ENCODE measurements at regions not wholly inside any gene's neighbourhood (a gene's known extent, or its start where the extent isn't known, plus 50 kb on each side); places are given as distances from the start of the nearest gene placed in this dataset.

- ChIA-PET POLR2A (interaction anchor here (0.6 to 0.7 kb wide), 2 partner anchors 96 to 191 kb away, joined by 3 read pairs; no protein-coding TSS in a partner anchor), CTCF (no interaction called here)
- no peaks in the 10 kb centered on the region for H3K27me3 Mint-ChIP-seq (ENCODE audit: insufficient read depth, unreplicated experiment)
- H3K27ac Mint-ChIP-seq (ENCODE audit: low read depth, unreplicated experiment) = no peak overlapping the region
- H3K36me3 Mint-ChIP-seq (ENCODE audit: insufficient read depth, unreplicated experiment) = no peaks in the 10 kb centered on the region
- TF ChIP-seq CTCF (IDR thresholded peaks at IDR 0.05; ENCODE audit: unreplicated experiment) = no peak
- no peaks in the 10 kb centered on the region for H3K9me3 Mint-ChIP-seq (ENCODE audit: unreplicated experiment)
- H3K4me3 Mint-ChIP-seq (ENCODE audit: unreplicated experiment) = no peak overlapping the region
- no TSS peak for BruUV-seq (replicated peaks)
- H3K4me1 Mint-ChIP-seq (ENCODE audit: insufficient read depth, unreplicated experiment) = peaks cover 22% of the 10 kb centered on the region
- DNase-seq (ENCODE audit: unreplicated experiment) = no peak
- intact Hi-C loops (cut with micrococcal nuclease) = no loop called here
These were observed 1290.1 kb downstream of the AACS start for GRCh38 chr12:126355346-126355745.

GRCh38 chr12:126358806-126359205, 1293.6 kb downstream of the AACS start:
- Mint-ChIP-seq H3K27me3 (ENCODE audit: insufficient read depth, unreplicated experiment) (no peaks in the 10 kb centered on the region), H3K4me3 (ENCODE audit: unreplicated experiment) (no peak overlapping the region), H3K27ac (ENCODE audit: low read depth, unreplicated experiment) (no peak overlapping the region), H3K9me3 (ENCODE audit: unreplicated experiment) (no peaks in the 10 kb centered on the region), H3K4me1 (ENCODE audit: insufficient read depth, unreplicated experiment) (peaks cover 11% of the 10 kb centered on the region), H3K36me3 (ENCODE audit: insufficient read depth, unreplicated experiment) (no peaks in the 10 kb centered on the region)
- POLR2A ChIA-PET = no interaction called here
- no peak for TF ChIP-seq CTCF (IDR thresholded peaks at IDR 0.05; ENCODE audit: unreplicated experiment)
- DNase-seq (ENCODE audit: unreplicated experiment) = no peak
- CTCF ChIA-PET = no interaction called here
- no TSS peak for BruUV-seq (replicated peaks)
- intact Hi-C loops (cut with micrococcal nuclease) = no loop called here

GRCh38 chr12:126359216-126359615, 1294.0 kb downstream of the AACS start:
- Mint-ChIP-seq H3K9me3 (ENCODE audit: unreplicated experiment) (no peaks in the 10 kb centered on the region), H3K27ac (ENCODE audit: low read depth, unreplicated experiment) (no peak overlapping the region), H3K4me3 (ENCODE audit: unreplicated experiment) (no peak overlapping the region), H3K4me1 (ENCODE audit: insufficient read depth, unreplicated experiment) (peaks cover 7% of the 10 kb centered on the region), H3K36me3 (ENCODE audit: insufficient read depth, unreplicated experiment) (no peaks in the 10 kb centered on the region), H3K27me3 (ENCODE audit: insufficient read depth, unreplicated experiment) (no peaks in the 10 kb centered on the region)
- no TSS peak for BruUV-seq (replicated peaks)
- CTCF ChIA-PET = no interaction called here
- intact Hi-C loops (cut with micrococcal nuclease) = no loop called here
- POLR2A ChIA-PET = no interaction called here
- TF ChIP-seq CTCF (IDR thresholded peaks at IDR 0.05; ENCODE audit: unreplicated experiment) = no peak
- DNase-seq (ENCODE audit: unreplicated experiment) = no peak

- ChIA-PET POLR2A (no interaction called here), CTCF (interaction anchor here (0.6 to 0.7 kb wide), 3 partner anchors 293 to 831 kb away, joined by 3 to 5 read pairs (median 4); no protein-coding TSS in a partner anchor)
- no peaks in the 10 kb centered on the region for H3K9me3 Mint-ChIP-seq (ENCODE audit: unreplicated experiment)
These were observed 1296.6 kb downstream of the AACS start for GRCh38 chr12:126361804-126362203.

More at GRCh38 chr12:126361804-126362203, 1296.6 kb downstream of the AACS start:
- Mint-ChIP-seq H3K27me3 (ENCODE audit: insufficient read depth, unreplicated experiment) (no peaks in the 10 kb centered on the region), H3K36me3 (ENCODE audit: insufficient read depth, unreplicated experiment) (no peaks in the 10 kb centered on the region), H3K4me3 (ENCODE audit: unreplicated experiment) (no peak overlapping the region), H3K27ac (ENCODE audit: low read depth, unreplicated experiment) (no peak overlapping the region), H3K4me1 (ENCODE audit: insufficient read depth, unreplicated experiment) (no peaks in the 10 kb centered on the region)
- no TSS peak for BruUV-seq (replicated peaks)
- intact Hi-C loops (cut with micrococcal nuclease) = no loop called here
- no peak for TF ChIP-seq CTCF (IDR thresholded peaks at IDR 0.05; ENCODE audit: unreplicated experiment)
- no peak for DNase-seq (ENCODE audit: unreplicated experiment)
